AG04449 (cell line): ENCODE measurements at regions not wholly inside any gene's neighbourhood (a gene's known extent, or its start where the extent isn't known, plus 50 kb on each side); places are given as distances from the start of the nearest gene placed in this dataset.
"Not testable (repeated sequence)": the region's sequence is repeated elsewhere in the genome, so short reads cannot be mapped to it uniquely, and the experiment has no call there.

ENCODE experiments used
- CTCF ChIA-PET: fragments of 350-600 bp; formaldehyde crosslinking; extraction: SDS; loops from one replicate; lab custom pipeline; 2021; ENCODE audit warnings: antibody characterized with exemption; lab: Yijun Ruan, JAX
- POLR2A ChIA-PET: fragments of 400-600, 350-600 bp; formaldehyde crosslinking; extraction: SDS; loops from one replicate; lab custom pipeline; 2020; ENCODE audit warnings: antibody characterized with exemption, inconsistent platforms; lab: Yijun Ruan, JAX
- DNase-seq: peaks from one replicate; pipeline ENCODE4 v3.0.0-alpha.2; 2010; ENCODE audit warnings: low read depth, low spot score
- H3K4me3 ChIP-seq: 2 replicates; pipeline ENCODE4 v1.5.1; 2011; ENCODE audit warnings: low read depth, mild to moderate bottlenecking, control low read depth, low read length
- CTCF ChIP-seq: IDR thresholded peaks from one replicate; pipeline ENCODE4 v1.5.1; 2011; ENCODE audit warnings: mild to moderate bottlenecking, moderate library complexity, low read length, control low read depth, inconsistent platforms; ENCODE audit not compliant: insufficient read depth; ENCODE audit errors: missing control alignments

- no peak for TF ChIP-seq CTCF
- no peak for DNase-seq
- H3K4me3 ChIP-seq = no peak overlapping the region
- ChIA-PET CTCF (no interaction called here), POLR2A (no interaction called here)
These were observed 1736.2 kb downstream of the SLITRK5 start for GRCh38 chr13:89407357-89407756.

DNA sequence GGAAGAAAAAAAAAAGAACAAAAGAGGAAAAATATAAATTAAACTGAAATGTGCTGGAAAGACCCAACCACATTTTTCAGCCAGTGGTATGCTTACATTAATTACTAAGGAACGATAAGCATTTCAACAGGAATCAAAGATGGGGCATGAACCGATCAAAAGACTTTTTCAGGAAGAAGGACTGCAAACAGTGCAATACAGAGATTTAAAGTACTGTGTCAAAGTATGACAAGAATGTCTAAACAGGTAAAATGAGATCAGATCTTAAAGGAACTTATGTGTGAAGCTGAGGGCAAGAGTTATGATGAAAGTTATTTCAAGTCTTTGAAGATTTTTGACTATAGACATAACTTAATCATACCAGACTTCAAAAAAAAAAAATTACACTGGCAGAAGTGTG is 1761.8 kb downstream of the SLITRK5 start:
- ChIA-PET CTCF (no interaction called here), POLR2A (no interaction called here)
- no peak overlapping the region for H3K4me3 ChIP-seq
- no peak for DNase-seq
- no peak for TF ChIP-seq CTCF

DNA sequence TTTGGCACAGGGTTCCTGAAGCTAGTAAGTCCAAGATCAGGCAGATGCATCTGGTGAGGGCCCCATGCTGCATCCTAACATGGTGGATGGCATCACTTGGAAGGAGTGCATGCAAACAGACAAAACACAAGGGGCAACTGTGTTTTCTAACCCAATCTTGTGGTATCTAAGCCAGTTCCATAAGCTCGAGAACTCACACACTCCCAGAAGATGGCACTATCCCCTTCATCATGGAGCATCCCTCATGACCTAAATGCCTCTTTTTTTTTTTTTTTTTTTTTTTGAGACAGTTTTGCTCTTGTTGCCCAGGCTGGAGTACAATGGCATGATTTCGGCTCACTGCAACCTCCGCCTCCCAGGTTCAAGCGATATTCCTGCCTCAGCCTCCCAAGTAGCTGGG is 1763.5 kb downstream of the SLITRK5 start:
- H3K4me3 ChIP-seq, POLR2A ChIA-PET, CTCF ChIA-PET, DNase-seq: not testable (repeated sequence)

DNA sequence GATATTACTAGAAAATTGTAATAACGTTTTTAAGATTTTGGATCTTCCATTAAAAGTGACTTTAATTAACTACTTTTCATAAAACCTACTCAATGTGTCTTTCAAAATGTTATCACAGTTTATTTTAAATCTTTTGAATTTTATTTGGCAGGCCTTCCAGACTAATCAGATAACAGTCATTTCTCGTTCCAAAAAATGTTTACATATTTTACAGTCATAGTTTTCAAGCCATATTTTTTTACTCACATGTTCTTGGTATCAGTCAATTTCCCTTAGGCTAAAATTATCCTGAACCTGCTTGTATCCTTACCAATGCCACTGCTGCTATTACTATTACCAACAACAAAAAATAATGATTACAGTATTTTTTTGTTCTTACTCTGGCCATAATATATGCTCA is 1783.5 kb downstream of the SLITRK5 start:
- ChIA-PET CTCF (no interaction called here), POLR2A (no interaction called here)
- H3K4me3 ChIP-seq = no peak overlapping the region
- no peak for TF ChIP-seq CTCF
- DNase-seq = no peak

DNA sequence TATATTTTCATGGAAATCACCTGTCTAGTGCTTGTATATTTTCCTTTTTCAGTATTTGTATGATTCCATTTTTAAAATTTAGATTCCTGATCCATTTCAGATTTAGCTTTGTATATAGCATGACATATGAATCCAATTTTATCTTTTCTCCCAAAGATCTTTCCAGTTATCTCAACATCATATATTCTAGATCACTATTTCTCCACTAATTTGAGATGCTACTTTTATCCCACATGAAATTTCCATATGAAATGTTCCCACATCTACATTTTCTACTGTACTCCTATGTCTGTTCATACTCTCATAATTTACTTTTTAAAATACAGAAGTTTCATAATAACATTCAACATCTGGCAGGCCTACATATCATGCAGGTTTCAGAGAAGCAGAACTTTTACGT is 1784.1 kb downstream of the SLITRK5 start:
- no peak overlapping the region for H3K4me3 ChIP-seq
- ChIA-PET POLR2A (no interaction called here), CTCF (no interaction called here)
- no peak for DNase-seq
- no peak for TF ChIP-seq CTCF

GRCh38 chr13:89455741-89456140 is 1784.6 kb downstream of the SLITRK5 start:
- H3K4me3 ChIP-seq = no peak overlapping the region
- POLR2A ChIA-PET = no interaction called here
- no peak for DNase-seq
- CTCF ChIA-PET = no interaction called here
- no peak for TF ChIP-seq CTCF

DNA sequence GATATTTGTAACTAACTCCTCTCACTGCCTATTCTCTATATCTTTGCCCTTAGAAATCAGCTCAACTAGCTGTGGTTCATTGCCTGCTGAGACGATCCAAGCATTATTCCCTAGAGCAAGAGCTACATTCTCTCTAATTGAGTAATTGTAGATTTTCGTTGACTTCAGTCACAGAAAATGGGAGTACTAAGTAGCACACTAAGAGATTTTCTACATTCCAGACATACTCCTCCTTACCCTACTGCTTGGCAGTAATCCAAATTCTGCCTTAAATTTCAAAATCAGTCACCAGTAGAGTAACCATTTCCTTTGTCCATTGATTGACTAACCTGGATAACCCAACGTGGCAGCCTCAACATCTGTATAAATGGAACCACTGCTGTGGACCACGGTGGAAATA is 1786.8 kb downstream of the SLITRK5 start:
- H3K4me3 ChIP-seq = no peak overlapping the region
- ChIA-PET POLR2A (no interaction called here), CTCF (no interaction called here)
- TF ChIP-seq CTCF = no peak
- DNase-seq = no peak
